ENCODE measurements at regions not wholly inside any gene's neighbourhood (a gene's known extent, or its start where the extent isn't known, plus 50 kb on each side); places are given as distances from the start of the nearest gene placed in this dataset.

GRCh38 chr22:22171357-22172218 lies 73.0 kb upstream of the VPREB1 start (continued):
- TF ChIP-seq, protein P1, sequence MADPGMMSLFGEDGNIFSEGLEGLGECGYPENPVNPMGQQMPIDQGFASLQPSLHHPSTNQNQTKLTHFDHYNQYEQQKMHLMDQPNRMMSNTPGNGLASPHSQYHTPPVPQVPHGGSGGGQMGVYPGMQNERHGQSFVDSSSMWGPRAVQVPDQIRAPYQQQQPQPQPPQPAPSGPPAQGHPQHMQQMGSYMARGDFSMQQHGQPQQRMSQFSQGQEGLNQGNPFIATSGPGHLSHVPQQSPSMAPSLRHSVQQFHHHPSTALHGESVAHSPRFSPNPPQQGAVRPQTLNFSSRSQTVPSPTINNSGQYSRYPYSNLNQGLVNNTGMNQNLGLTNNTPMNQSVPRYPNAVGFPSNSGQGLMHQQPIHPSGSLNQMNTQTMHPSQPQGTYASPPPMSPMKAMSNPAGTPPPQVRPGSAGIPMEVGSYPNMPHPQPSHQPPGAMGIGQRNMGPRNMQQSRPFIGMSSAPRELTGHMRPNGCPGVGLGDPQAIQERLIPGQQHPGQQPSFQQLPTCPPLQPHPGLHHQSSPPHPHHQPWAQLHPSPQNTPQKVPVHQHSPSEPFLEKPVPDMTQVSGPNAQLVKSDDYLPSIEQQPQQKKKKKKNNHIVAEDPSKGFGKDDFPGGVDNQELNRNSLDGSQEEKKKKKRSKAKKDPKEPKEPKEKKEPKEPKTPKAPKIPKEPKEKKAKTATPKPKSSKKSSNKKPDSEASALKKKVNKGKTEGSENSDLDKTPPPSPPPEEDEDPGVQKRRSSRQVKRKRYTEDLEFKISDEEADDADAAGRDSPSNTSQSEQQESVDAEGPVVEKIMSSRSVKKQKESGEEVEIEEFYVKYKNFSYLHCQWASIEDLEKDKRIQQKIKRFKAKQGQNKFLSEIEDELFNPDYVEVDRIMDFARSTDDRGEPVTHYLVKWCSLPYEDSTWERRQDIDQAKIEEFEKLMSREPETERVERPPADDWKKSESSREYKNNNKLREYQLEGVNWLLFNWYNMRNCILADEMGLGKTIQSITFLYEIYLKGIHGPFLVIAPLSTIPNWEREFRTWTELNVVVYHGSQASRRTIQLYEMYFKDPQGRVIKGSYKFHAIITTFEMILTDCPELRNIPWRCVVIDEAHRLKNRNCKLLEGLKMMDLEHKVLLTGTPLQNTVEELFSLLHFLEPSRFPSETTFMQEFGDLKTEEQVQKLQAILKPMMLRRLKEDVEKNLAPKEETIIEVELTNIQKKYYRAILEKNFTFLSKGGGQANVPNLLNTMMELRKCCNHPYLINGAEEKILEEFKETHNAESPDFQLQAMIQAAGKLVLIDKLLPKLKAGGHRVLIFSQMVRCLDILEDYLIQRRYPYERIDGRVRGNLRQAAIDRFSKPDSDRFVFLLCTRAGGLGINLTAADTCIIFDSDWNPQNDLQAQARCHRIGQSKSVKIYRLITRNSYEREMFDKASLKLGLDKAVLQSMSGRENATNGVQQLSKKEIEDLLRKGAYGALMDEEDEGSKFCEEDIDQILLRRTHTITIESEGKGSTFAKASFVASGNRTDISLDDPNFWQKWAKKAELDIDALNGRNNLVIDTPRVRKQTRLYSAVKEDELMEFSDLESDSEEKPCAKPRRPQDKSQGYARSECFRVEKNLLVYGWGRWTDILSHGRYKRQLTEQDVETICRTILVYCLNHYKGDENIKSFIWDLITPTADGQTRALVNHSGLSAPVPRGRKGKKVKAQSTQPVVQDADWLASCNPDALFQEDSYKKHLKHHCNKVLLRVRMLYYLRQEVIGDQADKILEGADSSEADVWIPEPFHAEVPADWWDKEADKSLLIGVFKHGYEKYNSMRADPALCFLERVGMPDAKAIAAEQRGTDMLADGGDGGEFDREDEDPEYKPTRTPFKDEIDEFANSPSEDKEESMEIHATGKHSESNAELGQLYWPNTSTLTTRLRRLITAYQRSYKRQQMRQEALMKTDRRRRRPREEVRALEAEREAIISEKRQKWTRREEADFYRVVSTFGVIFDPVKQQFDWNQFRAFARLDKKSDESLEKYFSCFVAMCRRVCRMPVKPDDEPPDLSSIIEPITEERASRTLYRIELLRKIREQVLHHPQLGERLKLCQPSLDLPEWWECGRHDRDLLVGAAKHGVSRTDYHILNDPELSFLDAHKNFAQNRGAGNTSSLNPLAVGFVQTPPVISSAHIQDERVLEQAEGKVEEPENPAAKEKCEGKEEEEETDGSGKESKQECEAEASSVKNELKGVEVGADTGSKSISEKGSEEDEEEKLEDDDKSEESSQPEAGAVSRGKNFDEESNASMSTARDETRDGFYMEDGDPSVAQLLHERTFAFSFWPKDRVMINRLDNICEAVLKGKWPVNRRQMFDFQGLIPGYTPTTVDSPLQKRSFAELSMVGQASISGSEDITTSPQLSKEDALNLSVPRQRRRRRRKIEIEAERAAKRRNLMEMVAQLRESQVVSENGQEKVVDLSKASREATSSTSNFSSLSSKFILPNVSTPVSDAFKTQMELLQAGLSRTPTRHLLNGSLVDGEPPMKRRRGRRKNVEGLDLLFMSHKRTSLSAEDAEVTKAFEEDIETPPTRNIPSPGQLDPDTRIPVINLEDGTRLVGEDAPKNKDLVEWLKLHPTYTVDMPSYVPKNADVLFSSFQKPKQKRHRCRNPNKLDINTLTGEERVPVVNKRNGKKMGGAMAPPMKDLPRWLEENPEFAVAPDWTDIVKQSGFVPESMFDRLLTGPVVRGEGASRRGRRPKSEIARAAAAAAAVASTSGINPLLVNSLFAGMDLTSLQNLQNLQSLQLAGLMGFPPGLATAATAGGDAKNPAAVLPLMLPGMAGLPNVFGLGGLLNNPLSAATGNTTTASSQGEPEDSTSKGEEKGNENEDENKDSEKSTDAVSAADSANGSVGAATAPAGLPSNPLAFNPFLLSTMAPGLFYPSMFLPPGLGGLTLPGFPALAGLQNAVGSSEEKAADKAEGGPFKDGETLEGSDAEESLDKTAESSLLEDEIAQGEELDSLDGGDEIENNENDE (IDR thresholded peaks at IDR 0.05; ENCODE audit: insufficient replicate concordance, low read length), result no peak
- TF ChIP-seq RBBP5 (IDR thresholded peaks at IDR 0.05; ENCODE audit: borderline replicate concordance, low read depth, low read length) (no peak), BACH1 (IDR thresholded peaks at IDR 0.05; ENCODE audit: low read length) (no peak), RAD21 (IDR thresholded peaks at IDR 0.05 in 1 of 2, conservative IDR thresholded peaks at IDR 0.05 in 1 of 2; ENCODE audit: low read depth in 2 of 2, low read length in 2 of 2) (peak; percentile 34 to 36; a peak in 3 of 4 replicates), SUZ12 (IDR thresholded peaks at IDR 0.05; ENCODE audit: low read length) (0 out of 2 replicates have a peak, but pooled peaks have one; percentile 34)
- TF ChIP-seq, protein P2, sequence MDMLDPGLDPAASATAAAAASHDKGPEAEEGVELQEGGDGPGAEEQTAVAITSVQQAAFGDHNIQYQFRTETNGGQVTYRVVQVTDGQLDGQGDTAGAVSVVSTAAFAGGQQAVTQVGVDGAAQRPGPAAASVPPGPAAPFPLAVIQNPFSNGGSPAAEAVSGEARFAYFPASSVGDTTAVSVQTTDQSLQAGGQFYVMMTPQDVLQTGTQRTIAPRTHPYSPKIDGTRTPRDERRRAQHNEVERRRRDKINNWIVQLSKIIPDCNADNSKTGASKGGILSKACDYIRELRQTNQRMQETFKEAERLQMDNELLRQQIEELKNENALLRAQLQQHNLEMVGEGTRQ (IDR thresholded peaks at IDR 0.05; ENCODE audit: low read length), result 0 out of 2 replicates have a peak, but pooled peaks have one; percentile 6
